OCI-LY7 (cell line): ENCODE measurements at regions not wholly inside any gene's neighbourhood (a gene's known extent, or its start where the extent isn't known, plus 50 kb on each side); places are given as distances from the start of the nearest gene placed in this dataset.

ENCODE experiments used
- BruUV-seq: library from RNA; stranded (reverse); fragments of 400-500 nt; replicated peaks from 2 replicates; lab custom pipeline; 2021; lab: Mats Ljungman, UMichigan
- CTCF ChIA-PET: fragments of 300-600 bp; sonication (Branson Sonifier 250); formaldehyde crosslinking; loops from one replicate; lab custom pipeline; 2022; ENCODE audit warnings: antibody characterized with exemption; ENCODE audit not compliant: unreplicated experiment; lab: Charles Lee
- POLR2A ChIA-PET: fragments of 300-600 bp; sonication (Branson Sonifier 250); formaldehyde crosslinking; loops from one replicate; lab custom pipeline; 2022; ENCODE audit warnings: antibody characterized with exemption; lab: Charles Lee
- DNase-seq: peaks from one replicate; pipeline ENCODE4 v3.0.0-alpha.2; 2015; ENCODE audit warnings: low spot score
- H2AFZ ChIP-seq: fragments of 200-600 bp; sonication (generic), shearing (Covaris generic); 2 replicates; pipeline ENCODE4 v1.6.1; 2014; ENCODE audit warnings: mild to moderate bottlenecking, antibody characterized with exemption, low read length, moderate library complexity
- H3K27ac ChIP-seq: fragments of 200-600 bp; sonication (generic); 2 replicates; pipeline ENCODE4 v1.5.1; 2014; ENCODE audit warnings: mixed run types, low read depth, mild to moderate bottlenecking, moderate library complexity, low read length, inconsistent platforms; ENCODE audit not compliant: poor library complexity, severe bottlenecking
- H3K36me3 ChIP-seq: fragments of 200-600 bp; sonication (generic); 2 replicates; pipeline ENCODE4 v1.6.1; 2014; ENCODE audit warnings: mild to moderate bottlenecking, antibody characterized with exemption, low read length, moderate library complexity, mixed read lengths; ENCODE audit not compliant: insufficient read depth
- H3K4me1 ChIP-seq: fragments of 200-600 bp; sonication (generic); 2 replicates; pipeline ENCODE4 v1.5.1; 2014; ENCODE audit warnings: mild to moderate bottlenecking, low read length; ENCODE audit not compliant: insufficient read depth, poor library complexity, severe bottlenecking
- H3K4me2 ChIP-seq: fragments of 200-600 bp; sonication (generic); 2 replicates; pipeline ENCODE4 v1.6.1; 2014; ENCODE audit warnings: mild to moderate bottlenecking, low read length
- H3K4me3 ChIP-seq: fragments of 200-600 bp; sonication (generic); 2 replicates; pipeline ENCODE4 v1.5.1; 2014; ENCODE audit warnings: mild to moderate bottlenecking, low read depth, low read length; ENCODE audit not compliant: poor library complexity, severe bottlenecking
- H3K79me2 ChIP-seq: fragments of 200-600 bp; sonication (generic); 2 replicates; pipeline ENCODE4 v1.6.1; 2016; ENCODE audit warnings: low read depth, mild to moderate bottlenecking, low read length, moderate library complexity, mixed read lengths; ENCODE audit not compliant: insufficient read depth
- H3K9me2 ChIP-seq: fragments of 200-600 bp; sonication (generic); 2 replicates; pipeline ENCODE4 v1.6.1; 2016; ENCODE audit warnings: mild to moderate bottlenecking, low read length, mixed read lengths; ENCODE audit not compliant: insufficient read depth
- H3K9me3 ChIP-seq: fragments of 200-600 bp; sonication (generic); 2 replicates; pipeline ENCODE4 v1.6.1; 2014; ENCODE audit warnings: mild to moderate bottlenecking, mixed run types, low read length, mixed read lengths
- H4K20me1 ChIP-seq: fragments of 200-600 bp; sonication (generic); 2 replicates; pipeline ENCODE4 v1.6.1; 2014; ENCODE audit warnings: mild to moderate bottlenecking, antibody characterized with exemption, low read length, moderate library complexity, mixed read lengths; ENCODE audit not compliant: insufficient read depth
- CTCF ChIP-seq: fragments of 200-600 bp; sonication (generic); conservative IDR thresholded peaks from 2 replicates; pipeline ENCODE4 v1.5.1; 2014; ENCODE audit warnings: mild to moderate bottlenecking, antibody characterized with exemption, low read length, moderate library complexity, mixed read lengths
- EZH2phosphoT487 ChIP-seq: fragments of 200-600 bp; sonication (generic); IDR thresholded peaks from 2 replicates; pipeline ENCODE4 v1.6.1; 2018; ENCODE audit warnings: low read depth, borderline replicate concordance, mild to moderate bottlenecking, mixed run types, antibody characterized with exemption, low read length, moderate library complexity, mixed read lengths
- intact Hi-C: fragments of 100-400 bp; cut with micrococcal nuclease; formaldehyde crosslinking; loops from one replicate; pipeline ENCODE4 v1.10.0; 2022; ENCODE audit not compliant: unreplicated experiment

- intact Hi-C loops = no loop called here
- Histone ChIP-seq H3K9me2 (no peaks in the 10 kb centered on the region), H3K27ac (no peak overlapping the region), H3K79me2 (no peaks in the 10 kb centered on the region), H2AFZ (no peak overlapping the region), H3K4me3 (no peak overlapping the region), H3K4me2 (no peak overlapping the region), H3K4me1 (no peaks in the 10 kb centered on the region), H3K36me3 (no peaks in the 10 kb centered on the region), H3K9me3 (no peaks in the 10 kb centered on the region), H4K20me1 (no peaks in the 10 kb centered on the region)
- ChIA-PET POLR2A (no interaction called here), CTCF (no interaction called here)
- BruUV-seq = no TSS peak
- DNase-seq = no peak
- TF ChIP-seq EZH2phosphoT487 (no peak), CTCF (no peak)
Observed at GRCh38 chr14:95418858-95419257, 97.6 kb downstream of the SYNE3 start.

GRCh38 chr14:95417492-95417891 lies 97.8 kb upstream of the CLMN start:
- H3K4me3 ChIP-seq = no peak overlapping the region
- no peaks in the 10 kb centered on the region for H3K79me2 ChIP-seq
- TF ChIP-seq CTCF (no peak), EZH2phosphoT487 (no peak)
- H3K4me2 ChIP-seq = no peak overlapping the region
- BruUV-seq = no TSS peak
- ChIA-PET CTCF (no interaction called here), POLR2A (no interaction called here)
- no peak overlapping the region for H3K27ac ChIP-seq
- intact Hi-C loops = no loop called here
- H3K36me3 ChIP-seq = no peaks in the 10 kb centered on the region
- no peak overlapping the region for H2AFZ ChIP-seq
- H4K20me1 ChIP-seq = no peaks in the 10 kb centered on the region
- no peaks in the 10 kb centered on the region for H3K4me1 ChIP-seq
- no peaks in the 10 kb centered on the region for H3K9me3 ChIP-seq
- no peak for DNase-seq
- no peaks in the 10 kb centered on the region for H3K9me2 ChIP-seq

GRCh38 chr14:95415993-95416392 lies 96.3 kb upstream of the CLMN start:
- BruUV-seq = no TSS peak
- H4K20me1 ChIP-seq = no peaks in the 10 kb centered on the region
- no peak overlapping the region for H3K27ac ChIP-seq
- POLR2A ChIA-PET = interaction anchor here (0.7 kb wide), 1 partner anchor 102 kb away, joined by 3 read pairs; no protein-coding TSS in a partner anchor
- DNase-seq = no peak
- H3K4me1 ChIP-seq = no peaks in the 10 kb centered on the region
- no peak overlapping the region for H3K4me2 ChIP-seq
- CTCF ChIA-PET = no interaction called here
- no peak overlapping the region for H3K4me3 ChIP-seq
- H2AFZ ChIP-seq = no peak overlapping the region
- intact Hi-C loops = no loop called here
- no peaks in the 10 kb centered on the region for H3K36me3 ChIP-seq
- H3K9me2 ChIP-seq = no peaks in the 10 kb centered on the region
- TF ChIP-seq EZH2phosphoT487 (no peak), CTCF (no peak)
- H3K79me2 ChIP-seq = no peaks in the 10 kb centered on the region
- no peaks in the 10 kb centered on the region for H3K9me3 ChIP-seq
